HG03108 (cell line): ENCODE measurements at regions not wholly inside any gene's neighbourhood (a gene's known extent, or its start where the extent isn't known, plus 50 kb on each side); places are given as distances from the start of the nearest gene placed in this dataset.
"Not testable (repeated sequence)": the region's sequence is repeated elsewhere in the genome, so short reads cannot be mapped to it uniquely, and the experiment has no call there.

Source experiments
- ATAC-seq: cut with Tn5 transposase; IDR thresholded peaks from one replicate; pipeline ENCODE4 v1.9.1; 2021; ENCODE audit warnings: moderate library complexity; ENCODE audit not compliant: unreplicated experiment

GRCh38 chr16:33710696-33711087 lies 251.3 kb downstream of the TP53TG3F start:
- not testable (repeated sequence) for ATAC-seq

- ATAC-seq, result not testable (repeated sequence)
These were observed 252.2 kb downstream of the TP53TG3F start for GRCh38 chr16:33711616-33712015.

- not testable (repeated sequence) for ATAC-seq
These were observed 252.9 kb downstream of the TP53TG3F start for GRCh38 chr16:33712308-33712707.

GRCh38 chr16:33712851-33713709 lies 253.7 kb downstream of the TP53TG3F start:
- ATAC-seq, result not testable (repeated sequence)

- ATAC-seq, result not testable (repeated sequence)
These were observed 254.5 kb downstream of the TP53TG3F start for GRCh38 chr16:33713710-33714538.

GRCh38 chr16:33731167-33731566 lies 271.8 kb downstream of the TP53TG3F start:
- not testable (repeated sequence) for ATAC-seq

- not testable (repeated sequence) for ATAC-seq
These were observed 275.2 kb downstream of the TP53TG3F start for GRCh38 chr16:33734650-33735049.

- not testable (repeated sequence) for ATAC-seq
These were observed 307.7 kb downstream of the TP53TG3F start for GRCh38 chr16:33766869-33767765.

GRCh38 chr16:33768710-33769109 lies 309.3 kb downstream of the TP53TG3F start:
- ATAC-seq, result not testable (repeated sequence)

GRCh38 chr16:33769180-33769846 lies 309.9 kb downstream of the TP53TG3F start:
- not testable (repeated sequence) for ATAC-seq

GRCh38 chr16:33770478-33770877 lies 311.1 kb downstream of the TP53TG3F start:
- ATAC-seq, result not testable (repeated sequence)

- not testable (repeated sequence) for ATAC-seq
These were observed 311.8 kb downstream of the TP53TG3F start for GRCh38 chr16:33771211-33771610.

- not testable (repeated sequence) for ATAC-seq
These were observed 314.6 kb downstream of the TP53TG3F start for GRCh38 chr16:33773966-33774365.

GRCh38 chr16:33774724-33775123 lies 315.3 kb downstream of the TP53TG3F start:
- not testable (repeated sequence) for ATAC-seq

GRCh38 chr16:33816328-33816944 lies 357.0 kb downstream of the TP53TG3F start:
- not testable (repeated sequence) for ATAC-seq

- ATAC-seq, result not testable (repeated sequence)
These were observed 365.3 kb downstream of the TP53TG3F start for GRCh38 chr16:33824736-33825135.

- not testable (repeated sequence) for ATAC-seq
These were observed 368.1 kb downstream of the TP53TG3F start for GRCh38 chr16:33827522-33827921.

- not testable (repeated sequence) for ATAC-seq
These were observed 379.7 kb downstream of the TP53TG3F start for GRCh38 chr16:33839157-33839556.

- ATAC-seq, result not testable (repeated sequence)
These were observed 385.1 kb downstream of the TP53TG3F start for GRCh38 chr16:33844533-33844932.
